NCI-H2107 (cell line): ENCODE measurements at regions not wholly inside any gene's neighbourhood (a gene's known extent, or its start where the extent isn't known, plus 50 kb on each side); places are given as distances from the start of the nearest gene placed in this dataset.
"Not testable (repeated sequence)": the region's sequence is repeated elsewhere in the genome, so short reads cannot be mapped to it uniquely, and the experiment has no call there.

Experiments
- DNase-seq: peaks from one replicate; lab custom pipeline; 2025; lab: John Stamatoyannopoulos, UW

DNA sequence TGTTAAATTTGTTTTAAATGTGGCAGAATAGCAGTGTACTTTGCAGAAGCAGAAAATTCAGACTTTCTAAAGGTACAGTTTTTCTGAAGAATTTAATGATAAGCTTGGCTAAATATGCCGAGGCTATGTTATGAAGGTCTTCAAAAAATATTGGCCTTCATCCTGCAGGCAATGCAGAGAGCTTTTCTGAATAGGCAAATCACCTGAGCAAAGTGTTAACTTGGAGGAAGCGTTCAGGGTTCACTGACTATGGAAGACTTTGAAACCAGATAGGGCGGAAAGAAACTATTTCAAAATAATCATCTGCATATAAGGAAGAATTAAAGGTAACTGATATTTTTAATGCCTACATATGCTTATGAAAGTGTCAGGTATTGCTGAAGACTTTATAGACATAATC is 133.7 kb upstream of the SETBP1 start:
- no peak for DNase-seq

GRCh38 chr18:44548291-44549221 is 132.1 kb upstream of the SETBP1 start:
- no peak for DNase-seq

DNA sequence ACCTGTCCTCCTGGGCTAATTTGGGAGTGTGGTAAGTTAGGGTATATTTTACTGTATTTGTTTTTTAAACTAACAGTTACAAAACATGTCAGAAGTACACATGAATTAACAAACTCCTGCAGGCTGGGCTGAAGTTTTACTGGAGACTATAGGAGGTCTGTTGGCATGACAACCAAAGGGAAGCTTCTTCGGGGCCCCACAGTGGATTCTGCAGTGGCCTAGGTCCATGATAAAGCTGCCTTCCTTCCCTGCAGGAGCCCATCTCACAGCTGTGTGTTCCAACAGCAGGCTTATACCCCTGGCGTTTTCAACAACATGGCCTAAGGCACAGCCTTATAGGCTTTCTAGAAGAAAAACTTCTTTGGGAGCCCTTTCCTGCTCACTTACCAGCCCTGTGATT is 128.0 kb upstream of the SETBP1 start:
- no peak for DNase-seq

- no peak for DNase-seq
These were observed 124.4 kb upstream of the SETBP1 start for GRCh38 chr18:44556296-44556695.

DNA sequence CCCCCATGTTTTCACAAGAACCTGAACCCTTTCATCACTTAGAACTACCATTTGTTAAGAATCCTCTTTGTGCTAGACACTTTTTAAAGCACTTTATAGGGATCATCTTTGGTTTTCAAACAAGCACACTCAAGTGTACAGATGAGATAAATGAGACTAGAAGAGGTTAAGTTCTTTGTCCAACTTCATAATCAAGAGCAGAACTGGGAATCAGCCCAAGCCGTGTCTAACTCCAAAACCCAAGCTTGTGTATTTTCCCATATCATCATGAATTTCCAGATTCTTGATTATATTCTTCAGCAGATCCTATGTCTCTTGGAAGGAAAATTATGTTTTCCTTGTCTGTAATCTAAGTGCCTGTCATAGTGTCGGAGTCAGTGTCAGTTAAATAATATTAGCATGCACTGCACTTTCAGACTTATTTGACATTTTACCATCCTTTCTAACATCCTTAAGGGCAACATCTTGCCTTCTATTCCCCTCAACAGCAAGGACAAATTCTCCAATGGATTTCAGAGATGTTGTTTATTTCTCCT is 123.0 kb upstream of the SETBP1 start:
- no peak for DNase-seq

DNA sequence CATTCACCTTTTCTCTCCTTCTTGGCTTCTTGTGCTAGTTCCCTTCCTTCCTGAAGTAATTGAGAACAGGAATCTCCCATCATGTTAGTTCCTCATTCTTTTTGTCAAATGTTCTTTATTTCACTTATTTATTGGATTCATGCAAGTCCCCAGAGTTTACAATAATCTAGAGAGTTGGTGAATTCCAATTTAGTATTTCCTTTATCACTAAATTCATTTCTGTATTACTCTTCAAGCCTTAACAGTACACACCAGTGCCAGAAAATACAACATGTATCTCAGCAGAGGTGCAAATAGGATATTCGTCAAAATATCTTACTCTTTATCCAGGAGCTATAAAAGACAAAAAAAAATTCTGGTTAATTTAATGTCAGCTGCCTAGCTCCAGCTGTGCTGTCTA is 121.9 kb upstream of the SETBP1 start:
- no peak for DNase-seq

DNA sequence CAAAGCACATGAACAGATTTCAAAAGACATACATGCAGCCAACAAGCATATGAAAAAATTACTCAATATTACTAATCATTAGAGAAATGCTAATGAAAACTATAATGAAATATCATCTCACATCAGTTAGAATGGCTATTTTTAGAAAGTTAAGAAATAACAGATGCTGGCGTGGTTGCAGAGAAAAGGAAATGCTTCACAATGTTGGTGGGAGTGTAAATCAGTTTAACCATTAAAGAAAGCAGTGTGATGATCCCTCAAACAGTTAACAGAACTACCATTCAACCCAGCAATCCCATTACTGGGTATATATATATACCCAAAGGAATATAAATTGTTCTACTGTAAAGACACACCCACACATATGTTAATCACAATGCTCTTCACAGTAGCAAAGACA is 117.7 kb upstream of the SETBP1 start:
- no peak for DNase-seq

DNA sequence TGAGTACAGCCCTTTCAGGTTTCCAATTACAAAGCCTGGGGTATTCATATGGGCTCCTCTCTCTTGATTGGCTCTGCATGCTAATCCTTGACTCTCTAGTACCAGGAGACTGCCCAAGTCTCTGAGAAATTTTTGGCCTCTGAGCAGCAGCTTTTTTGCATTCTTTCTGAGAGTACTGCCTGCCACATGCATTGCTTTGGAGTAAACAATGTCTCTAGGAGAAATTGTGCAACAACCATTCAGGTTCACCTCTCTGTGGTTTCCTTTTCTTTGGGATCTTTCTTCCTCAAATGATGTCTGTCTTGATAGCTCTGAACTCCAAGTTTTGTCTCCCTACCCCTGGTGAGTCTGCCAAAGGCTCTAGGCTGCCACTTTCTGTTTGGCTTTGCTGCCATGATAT is 115.8 kb upstream of the SETBP1 start:
- no peak for DNase-seq

- no peak for DNase-seq
These were observed 112.3 kb upstream of the SETBP1 start for GRCh38 chr18:44568342-44568741.

- DNase-seq = no peak
These were observed 111.7 kb upstream of the SETBP1 start for GRCh38 chr18:44568986-44569385.

DNA sequence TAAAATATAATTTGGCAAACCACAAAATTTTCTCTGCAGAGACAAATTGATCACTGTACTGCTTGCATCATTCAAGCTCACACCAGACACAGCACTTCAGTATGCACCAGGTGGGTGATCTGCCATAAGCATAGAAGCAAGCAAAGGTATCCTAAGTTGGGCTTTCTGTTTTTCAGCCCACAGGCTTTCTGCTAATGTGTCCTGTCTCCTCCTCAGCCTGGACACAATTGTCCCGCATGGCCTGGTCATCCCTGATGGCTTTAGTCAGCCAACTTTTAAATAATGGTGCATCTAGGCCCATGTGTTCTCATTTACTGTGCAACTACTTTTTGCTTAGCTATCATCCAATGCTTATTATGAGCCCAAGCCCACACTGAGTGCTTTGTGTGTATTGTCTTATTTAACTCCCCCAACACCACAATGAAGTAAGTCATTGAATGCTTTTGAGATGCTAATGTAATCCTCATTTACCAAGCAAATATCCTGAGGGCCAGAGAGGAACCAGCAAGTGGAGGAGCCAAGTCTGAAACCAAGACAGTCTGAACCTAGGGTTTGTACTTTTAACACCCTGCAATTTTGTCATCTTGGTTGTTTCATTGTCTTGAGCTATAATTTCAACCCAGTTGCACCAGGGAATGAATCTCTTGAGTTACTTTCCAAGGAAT is 111.2 kb upstream of the SETBP1 start:
- no peak for DNase-seq

- no peak for DNase-seq
These were observed 101.5 kb upstream of the SETBP1 start for GRCh38 chr18:44579028-44579702.

- DNase-seq = no peak
These were observed 100.9 kb upstream of the SETBP1 start for GRCh38 chr18:44579745-44580144.

GRCh38 chr18:44580159-44580558 is 100.5 kb upstream of the SETBP1 start:
- DNase-seq = no peak

DNA sequence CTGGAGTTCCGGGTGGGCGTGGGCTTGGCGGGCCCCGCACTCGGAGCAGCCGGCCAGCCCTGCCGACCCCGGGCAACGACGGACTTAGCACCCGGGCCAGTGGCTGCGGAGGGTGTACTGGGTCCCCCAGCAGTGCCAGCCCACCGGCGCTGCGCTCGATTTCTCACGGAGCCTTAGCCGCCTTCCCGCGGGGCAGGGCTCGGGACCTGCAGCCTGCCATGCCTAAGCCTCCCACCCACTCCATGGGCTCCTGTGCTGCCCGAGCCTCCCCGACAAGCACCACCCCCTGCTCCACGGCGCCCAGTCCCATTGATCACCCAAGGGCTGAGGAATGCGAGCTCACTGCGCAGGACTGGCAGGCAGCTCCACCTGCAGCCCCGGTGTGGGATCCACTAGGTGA is 99.9 kb upstream of the SETBP1 start:
- DNase-seq = not testable (repeated sequence)

GRCh38 chr18:44582456-44582855 is 98.2 kb upstream of the SETBP1 start:
- DNase-seq = no peak

- no peak for DNase-seq
These were observed 95.8 kb upstream of the SETBP1 start for GRCh38 chr18:44584900-44585299.

- DNase-seq = no peak
These were observed 93.7 kb upstream of the SETBP1 start for GRCh38 chr18:44586782-44587524.

- DNase-seq = no peak
These were observed 92.2 kb upstream of the SETBP1 start for GRCh38 chr18:44588508-44588907.

DNA sequence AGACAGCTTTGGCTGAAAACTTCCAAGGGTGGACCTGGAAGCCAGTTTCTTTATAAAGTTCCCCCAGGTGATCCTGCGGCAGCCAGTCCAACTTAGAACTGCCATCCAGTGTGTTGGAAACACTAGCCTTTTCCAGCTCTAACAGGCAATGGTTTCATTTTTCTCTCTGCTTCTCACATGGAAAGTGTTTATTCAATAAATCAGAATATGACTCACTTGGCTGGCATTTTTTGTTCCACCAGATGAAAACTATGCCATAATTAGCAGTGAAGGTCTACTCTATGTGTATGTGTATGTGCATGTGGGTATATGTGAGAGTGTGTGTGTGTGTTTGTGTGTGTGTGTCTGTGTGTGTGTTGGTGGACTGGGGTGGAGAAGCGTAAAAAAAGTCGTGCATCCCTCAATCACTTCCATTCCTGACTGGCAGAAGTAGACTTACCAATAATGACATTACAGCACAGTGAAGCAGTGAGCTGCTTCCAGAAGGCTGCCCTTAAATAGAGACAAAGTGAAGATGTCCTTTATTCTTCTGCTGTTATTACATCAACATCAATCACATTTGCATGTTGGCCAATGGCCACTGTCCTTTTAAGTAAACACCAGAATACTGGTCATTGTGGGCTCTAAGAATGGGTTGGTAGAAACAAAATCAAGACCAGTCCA is 90.9 kb upstream of the SETBP1 start:
- DNase-seq = no peak

DNA sequence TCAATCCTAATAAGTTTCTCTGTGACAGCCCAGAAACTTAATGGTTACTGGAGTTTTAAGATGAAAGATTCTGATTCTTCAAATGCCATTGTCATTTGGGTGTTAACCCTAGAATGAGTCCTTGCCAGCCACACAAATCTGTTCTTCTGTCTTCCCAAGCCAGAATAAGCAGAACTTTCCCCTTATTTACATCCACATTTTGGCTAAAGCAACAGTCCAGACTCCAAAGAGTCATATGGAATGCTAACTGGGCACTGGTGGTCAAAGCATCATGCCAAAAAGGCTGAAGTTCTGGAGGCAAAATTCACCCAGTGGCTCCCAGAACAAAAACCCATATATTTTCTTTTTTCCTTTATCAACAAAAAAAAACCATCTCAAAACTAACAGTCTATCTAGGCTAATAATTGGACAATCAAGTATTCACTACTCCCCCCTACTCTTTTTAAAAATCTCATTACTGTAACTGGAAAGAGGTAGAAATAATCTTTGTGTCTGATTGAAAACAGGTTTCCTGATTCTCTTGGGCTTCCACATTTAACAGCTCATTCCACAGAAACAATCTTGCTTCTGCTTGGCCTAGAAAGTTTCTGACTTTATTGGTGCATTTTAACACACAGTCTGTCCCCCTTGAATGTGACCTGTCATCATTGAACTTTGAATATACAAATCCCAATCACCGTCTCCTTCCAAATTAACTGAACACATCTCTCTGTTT is 89.6 kb upstream of the SETBP1 start:
- no peak for DNase-seq
